RWPE2 (cell line): ENCODE measurements at regions not wholly inside any gene's neighbourhood (a gene's known extent, or its start where the extent isn't known, plus 50 kb on each side); places are given as distances from the start of the nearest gene placed in this dataset.
A peak's percentile ranks its signal among the peaks of the same experiment; 100 is the strongest.

Experiments
- ATAC-seq: fragments of 200-7000 bp; cut with Tn5 transposase; 3 replicates; pipeline ENCODE4 v1.9.1; 2021; ENCODE audit warnings: low read depth
- DNase-seq: peaks from one replicate; pipeline ENCODE4 v3.0.0-alpha.2; 2020; ENCODE audit warnings: low spot score
- H3K27ac ChIP-seq: fragments of 450-650 bp; 2 replicates; pipeline ENCODE4 v1.5.1; 2017; ENCODE audit warnings: mild to moderate bottlenecking; ENCODE audit not compliant: poor library complexity, severe bottlenecking
- H3K27me3 ChIP-seq: fragments of 250-450 bp; sonication (Bioruptor Pico); 2 replicates; pipeline ENCODE4 v1.5.1; 2021; ENCODE audit warnings: mild to moderate bottlenecking, moderate library complexity; ENCODE audit not compliant: insufficient read depth, poor library complexity, severe bottlenecking
- H3K36me3 ChIP-seq: fragments of 250-450 bp; sonication (Bioruptor Pico); 2 replicates; pipeline ENCODE4 v1.5.1; 2020; ENCODE audit warnings: low read depth, mild to moderate bottlenecking, moderate library complexity
- H3K4me1 ChIP-seq: fragments of 250-450 bp; sonication (Bioruptor Pico); 2 replicates; pipeline ENCODE4 v1.5.1; 2021; ENCODE audit warnings: mild to moderate bottlenecking, moderate library complexity; ENCODE audit not compliant: insufficient read depth, poor library complexity, severe bottlenecking
- H3K4me3 ChIP-seq: fragments of 250-450 bp; sonication (Bioruptor Pico); 2 replicates; pipeline ENCODE4 v1.5.1; 2021; ENCODE audit warnings: mild to moderate bottlenecking, moderate library complexity; ENCODE audit not compliant: severe bottlenecking
- H3K9me3 ChIP-seq: fragments of 250-450 bp; sonication (Bioruptor Pico); 2 replicates; pipeline ENCODE4 v1.5.1; 2021; ENCODE audit warnings: mild to moderate bottlenecking, moderate library complexity; ENCODE audit not compliant: severe bottlenecking
- TF ChIP-seq, protein P1 (sequence below): fragments of 450-650 bp; IDR thresholded peaks from one replicate; pipeline ENCODE4 v1.5.1; 2017; ENCODE audit warnings: mild to moderate bottlenecking, moderate library complexity; ENCODE audit not compliant: poor library complexity, severe bottlenecking

DNA sequence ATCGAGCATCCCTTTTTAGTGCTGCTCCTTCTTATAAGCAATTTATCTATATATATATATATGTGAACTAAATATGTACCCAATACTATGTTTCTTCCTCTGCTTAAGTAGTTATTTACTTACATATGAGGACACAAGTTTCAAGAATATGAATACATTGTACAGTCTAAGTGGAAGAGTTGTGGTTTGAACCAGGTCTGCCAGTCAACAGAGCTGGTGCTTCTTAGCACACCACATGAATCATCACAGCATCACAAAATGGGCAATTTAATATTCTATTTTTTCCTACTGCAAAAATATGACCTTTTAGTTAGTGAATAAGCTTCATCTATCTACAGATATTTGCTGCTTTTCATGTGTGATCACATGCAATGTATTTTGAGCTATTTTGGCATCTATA lies 64.4 kb upstream of the SPAG16 start:
- Histone ChIP-seq H3K4me3 (no peak overlapping the region), H3K27ac (no peak overlapping the region), H3K36me3 (no peaks in the 10 kb centered on the region), H3K27me3 (no peaks in the 10 kb centered on the region), H3K4me1 (peaks cover 23% of the 10 kb centered on the region), H3K9me3 (no peaks in the 10 kb centered on the region)
- no peak for ATAC-seq
- DNase-seq = no peak
- TF ChIP-seq, protein P1, sequence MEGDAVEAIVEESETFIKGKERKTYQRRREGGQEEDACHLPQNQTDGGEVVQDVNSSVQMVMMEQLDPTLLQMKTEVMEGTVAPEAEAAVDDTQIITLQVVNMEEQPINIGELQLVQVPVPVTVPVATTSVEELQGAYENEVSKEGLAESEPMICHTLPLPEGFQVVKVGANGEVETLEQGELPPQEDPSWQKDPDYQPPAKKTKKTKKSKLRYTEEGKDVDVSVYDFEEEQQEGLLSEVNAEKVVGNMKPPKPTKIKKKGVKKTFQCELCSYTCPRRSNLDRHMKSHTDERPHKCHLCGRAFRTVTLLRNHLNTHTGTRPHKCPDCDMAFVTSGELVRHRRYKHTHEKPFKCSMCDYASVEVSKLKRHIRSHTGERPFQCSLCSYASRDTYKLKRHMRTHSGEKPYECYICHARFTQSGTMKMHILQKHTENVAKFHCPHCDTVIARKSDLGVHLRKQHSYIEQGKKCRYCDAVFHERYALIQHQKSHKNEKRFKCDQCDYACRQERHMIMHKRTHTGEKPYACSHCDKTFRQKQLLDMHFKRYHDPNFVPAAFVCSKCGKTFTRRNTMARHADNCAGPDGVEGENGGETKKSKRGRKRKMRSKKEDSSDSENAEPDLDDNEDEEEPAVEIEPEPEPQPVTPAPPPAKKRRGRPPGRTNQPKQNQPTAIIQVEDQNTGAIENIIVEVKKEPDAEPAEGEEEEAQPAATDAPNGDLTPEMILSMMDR = no peak

DNA sequence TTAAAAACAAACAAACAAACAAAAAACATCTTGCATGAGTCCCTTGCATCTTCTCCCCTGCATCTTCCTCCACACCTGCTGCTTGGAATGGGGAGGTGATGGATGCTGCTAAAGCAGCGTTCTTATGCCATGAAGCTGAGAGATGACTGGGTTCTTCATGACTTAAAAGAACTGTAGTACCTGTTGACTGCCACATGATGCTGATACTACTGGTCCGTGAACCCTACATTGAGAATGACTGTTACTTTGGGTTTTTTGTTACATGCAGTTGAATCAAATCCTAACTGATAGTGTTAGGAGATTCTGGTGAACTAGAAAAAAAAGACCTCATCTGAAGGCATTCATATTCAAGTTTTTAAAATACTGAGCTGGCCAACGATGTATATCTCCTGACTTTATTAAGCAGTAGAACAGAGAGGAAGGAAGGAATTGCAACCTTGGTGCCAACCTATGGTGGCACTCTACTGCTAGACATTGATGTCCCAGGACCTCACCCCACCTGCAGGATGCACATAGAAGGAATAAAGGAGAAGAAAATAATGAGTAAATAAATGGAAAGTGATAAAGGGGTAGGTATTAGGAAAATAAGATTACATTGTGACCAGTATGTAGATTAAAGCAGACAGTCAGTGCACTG lies 63.2 kb upstream of the SPAG16 start:
- H3K9me3 ChIP-seq = no peaks in the 10 kb centered on the region
- DNase-seq = no peak
- no peak overlapping the region for H3K27ac ChIP-seq
- TF ChIP-seq, protein P1 = no peak
- H3K27me3 ChIP-seq = no peaks in the 10 kb centered on the region
- no peaks in the 10 kb centered on the region for H3K36me3 ChIP-seq
- no peak overlapping the region for H3K4me3 ChIP-seq
- peaks cover 17% of the 10 kb centered on the region for H3K4me1 ChIP-seq
- ATAC-seq = no peak

DNA sequence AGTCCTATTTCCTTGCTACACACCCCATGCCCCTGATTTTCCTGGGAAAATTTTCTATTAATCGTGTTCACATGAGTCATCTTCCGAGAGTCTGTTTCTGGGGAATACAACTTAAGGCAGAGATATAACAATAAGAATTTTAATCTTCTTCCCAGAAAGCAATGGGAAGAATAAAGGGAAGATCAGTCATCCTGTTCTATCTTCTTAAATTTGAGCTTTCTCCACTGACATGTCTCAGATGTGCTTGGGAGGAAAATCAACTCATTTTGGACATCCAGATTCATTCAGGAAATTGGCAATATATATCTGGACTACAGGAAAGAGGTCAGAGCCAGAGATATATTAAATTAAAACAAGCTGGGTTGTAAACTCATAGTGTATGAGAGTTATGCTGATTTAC lies 62.3 kb upstream of the SPAG16 start:
- Histone ChIP-seq H3K27ac (no peak overlapping the region), H3K4me1 (peaks cover 8% of the 10 kb centered on the region), H3K4me3 (no peak overlapping the region), H3K9me3 (no peaks in the 10 kb centered on the region), H3K27me3 (no peaks in the 10 kb centered on the region), H3K36me3 (no peaks in the 10 kb centered on the region)
- DNase-seq (no peak), ATAC-seq (no peak)
- TF ChIP-seq, protein P1 = no peak

DNA sequence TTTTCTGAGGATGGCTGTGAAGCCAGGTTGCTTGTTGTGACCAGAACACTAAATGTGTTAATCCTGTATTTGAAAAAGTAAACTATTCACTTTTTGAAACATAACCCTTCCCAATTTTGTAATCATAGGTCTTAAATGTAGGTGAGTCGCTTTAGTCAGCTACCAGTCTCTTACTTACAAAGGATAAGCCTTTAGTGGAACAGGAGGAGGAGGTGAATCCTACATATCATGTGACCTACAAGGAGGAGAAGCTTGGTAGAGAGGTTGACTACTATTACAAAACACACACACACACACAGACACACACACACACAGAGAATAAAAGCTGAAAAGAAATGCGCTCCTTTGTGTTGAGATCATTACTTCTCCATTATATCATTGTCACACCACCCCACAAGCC lies 59.9 kb upstream of the SPAG16 start:
- ATAC-seq (peak; percentile 48; the same call in 1 of the 3 replicates), DNase-seq (no peak)
- Histone ChIP-seq H3K27ac (no peak overlapping the region), H3K27me3 (no peaks in the 10 kb centered on the region), H3K4me3 (no peak overlapping the region), H3K4me1 (peaks cover 7% of the 10 kb centered on the region), H3K36me3 (no peaks in the 10 kb centered on the region), H3K9me3 (no peaks in the 10 kb centered on the region)
- TF ChIP-seq, protein P1 = no peak

DNA sequence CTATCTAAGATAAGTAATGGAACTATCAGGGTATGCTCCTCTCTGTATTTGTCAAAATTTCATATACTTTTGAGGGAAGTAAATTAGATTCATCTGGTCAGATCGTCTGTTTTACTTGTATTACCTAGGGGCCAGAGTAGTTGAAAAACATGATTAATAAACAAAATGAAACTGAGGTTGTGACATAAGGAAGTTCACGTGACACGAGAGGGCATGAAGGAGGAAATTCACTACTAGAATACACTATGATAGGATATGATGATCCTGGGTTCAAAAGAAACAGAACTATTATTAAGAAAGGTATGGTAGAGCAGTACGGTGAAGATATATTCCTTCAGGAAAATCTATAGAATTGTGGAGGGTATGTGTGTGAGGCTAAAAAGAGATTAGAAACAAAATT lies 58.4 kb upstream of the SPAG16 start:
- Histone ChIP-seq H3K27ac (no peak overlapping the region), H3K4me3 (no peak overlapping the region), H3K4me1 (peaks cover 7% of the 10 kb centered on the region), H3K27me3 (no peaks in the 10 kb centered on the region), H3K9me3 (no peaks in the 10 kb centered on the region), H3K36me3 (no peaks in the 10 kb centered on the region)
- TF ChIP-seq, protein P1 = no peak
- ATAC-seq (no peak), DNase-seq (no peak)
